ENCODE measurements at regions not wholly inside any gene's neighbourhood (a gene's known extent, or its start where the extent isn't known, plus 50 kb on each side); places are given as distances from the start of the nearest gene placed in this dataset.

DNA sequence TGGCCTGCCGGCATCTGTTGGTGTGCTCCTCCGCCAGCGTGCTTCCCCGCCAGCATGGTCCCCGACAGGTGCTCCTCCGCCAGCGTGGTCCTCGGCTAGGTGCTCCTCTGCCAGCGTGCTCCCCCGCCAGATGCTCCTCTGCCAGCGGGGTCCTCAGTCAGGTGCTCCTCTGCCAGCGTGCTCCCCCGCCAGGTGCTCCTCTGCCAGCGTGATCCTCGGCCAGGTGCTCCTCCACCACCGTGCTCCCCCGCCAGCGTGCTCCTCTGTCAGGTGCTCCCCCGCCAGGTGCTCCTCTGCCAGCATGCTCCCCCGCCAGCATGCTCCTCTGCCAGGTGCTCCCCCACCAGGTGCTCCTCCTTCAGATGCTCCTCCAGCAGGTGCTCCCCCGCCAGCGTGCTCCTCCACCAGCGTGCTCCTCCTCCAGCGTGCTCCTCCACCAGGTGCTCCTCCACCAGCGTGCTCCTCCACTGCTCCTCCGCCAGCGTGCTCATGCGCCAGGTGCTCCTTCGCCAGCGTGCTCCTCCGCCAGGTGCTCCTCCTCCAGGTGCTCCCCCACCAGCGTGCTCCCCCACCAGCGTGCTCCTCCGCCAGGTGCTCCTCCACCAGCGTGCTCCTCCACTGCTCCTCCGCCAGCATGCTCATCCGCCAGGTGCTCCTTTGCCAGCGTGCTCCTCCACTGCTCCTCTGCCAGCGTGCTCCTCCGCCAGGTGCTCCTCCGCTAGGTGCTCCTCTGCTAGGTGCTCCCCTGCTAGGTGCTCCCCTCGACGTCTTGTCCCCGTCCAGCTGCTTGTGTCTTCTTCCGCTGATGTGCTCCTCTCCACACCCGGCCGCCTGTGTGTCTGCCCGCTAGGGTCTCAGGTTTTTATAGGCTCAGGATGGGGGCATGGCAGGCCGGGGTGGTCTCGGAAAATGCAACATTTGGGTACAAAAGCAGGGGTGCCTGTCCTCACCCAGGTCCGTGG is 223.0 kb downstream of the NRIP1 start:
- Histone ChIP-seq H3K4me1 (ENCODE audit: low read depth, poor library complexity, severe bottlenecking) (no peaks in the 10 kb centered on the region), H3K79me2 (ENCODE audit: insufficient read depth, low read depth) (no peaks in the 10 kb centered on the region), H3K27ac (no peak overlapping the region), H2AFZ (ENCODE audit: low read depth) (no peak overlapping the region), H3K27me3 (ENCODE audit: insufficient read depth, low read depth) (no peaks in the 10 kb centered on the region), H3K36me3 (ENCODE audit: insufficient read depth) (no peaks in the 10 kb centered on the region), H3K4me3 (IDR thresholded peaks at IDR 0.05; ENCODE audit: insufficient read depth, low read depth, low read length) (no peak overlapping the region), H3K9ac (no peak overlapping the region), H4K20me1 (ENCODE audit: insufficient read depth) (no peaks in the 10 kb centered on the region), H3K4me2 (no peak overlapping the region)
- TF ChIP-seq, protein P1, sequence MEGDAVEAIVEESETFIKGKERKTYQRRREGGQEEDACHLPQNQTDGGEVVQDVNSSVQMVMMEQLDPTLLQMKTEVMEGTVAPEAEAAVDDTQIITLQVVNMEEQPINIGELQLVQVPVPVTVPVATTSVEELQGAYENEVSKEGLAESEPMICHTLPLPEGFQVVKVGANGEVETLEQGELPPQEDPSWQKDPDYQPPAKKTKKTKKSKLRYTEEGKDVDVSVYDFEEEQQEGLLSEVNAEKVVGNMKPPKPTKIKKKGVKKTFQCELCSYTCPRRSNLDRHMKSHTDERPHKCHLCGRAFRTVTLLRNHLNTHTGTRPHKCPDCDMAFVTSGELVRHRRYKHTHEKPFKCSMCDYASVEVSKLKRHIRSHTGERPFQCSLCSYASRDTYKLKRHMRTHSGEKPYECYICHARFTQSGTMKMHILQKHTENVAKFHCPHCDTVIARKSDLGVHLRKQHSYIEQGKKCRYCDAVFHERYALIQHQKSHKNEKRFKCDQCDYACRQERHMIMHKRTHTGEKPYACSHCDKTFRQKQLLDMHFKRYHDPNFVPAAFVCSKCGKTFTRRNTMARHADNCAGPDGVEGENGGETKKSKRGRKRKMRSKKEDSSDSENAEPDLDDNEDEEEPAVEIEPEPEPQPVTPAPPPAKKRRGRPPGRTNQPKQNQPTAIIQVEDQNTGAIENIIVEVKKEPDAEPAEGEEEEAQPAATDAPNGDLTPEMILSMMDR (conservative IDR thresholded peaks at IDR 0.05; ENCODE audit: low read depth, low read length), result no peak

DNA sequence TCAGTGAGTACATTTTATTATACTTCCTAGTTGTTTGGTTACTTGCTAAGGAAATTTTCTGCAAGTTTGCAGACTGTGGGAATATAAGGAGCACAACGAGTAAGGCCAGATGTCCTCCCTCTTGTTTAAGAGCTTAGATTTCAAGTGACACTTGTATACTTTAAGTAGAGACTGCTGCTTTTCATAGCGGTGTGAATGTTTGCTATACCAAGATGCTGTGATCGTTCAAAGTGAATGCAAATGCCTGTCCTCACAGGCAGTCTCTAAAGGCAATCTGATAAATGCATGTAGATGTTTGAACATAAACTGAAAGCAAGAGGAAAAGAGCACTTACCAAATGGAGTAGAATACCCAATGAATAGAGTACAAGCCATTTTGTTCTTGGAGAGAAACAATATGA is 226.4 kb downstream of the NRIP1 start:
- H3K27ac ChIP-seq, result no peak overlapping the region
- H4K20me1 ChIP-seq (ENCODE audit: insufficient read depth), result no peaks in the 10 kb centered on the region
- no peaks in the 10 kb centered on the region for H3K27me3 ChIP-seq (ENCODE audit: insufficient read depth, low read depth)
- no peaks in the 10 kb centered on the region for H3K79me2 ChIP-seq (ENCODE audit: insufficient read depth, low read depth)
- no peak overlapping the region for H3K9ac ChIP-seq
- H3K4me3 ChIP-seq (IDR thresholded peaks at IDR 0.05; ENCODE audit: insufficient read depth, low read depth, low read length), result no peak overlapping the region
- no peak overlapping the region for H3K4me2 ChIP-seq
- H3K4me1 ChIP-seq (ENCODE audit: low read depth, poor library complexity, severe bottlenecking), result no peaks in the 10 kb centered on the region
- no peaks in the 10 kb centered on the region for H3K36me3 ChIP-seq (ENCODE audit: insufficient read depth)
- no peak overlapping the region for H2AFZ ChIP-seq (ENCODE audit: low read depth)
- TF ChIP-seq, protein P1 (conservative IDR thresholded peaks at IDR 0.05; ENCODE audit: low read depth, low read length), result no peak

DNA sequence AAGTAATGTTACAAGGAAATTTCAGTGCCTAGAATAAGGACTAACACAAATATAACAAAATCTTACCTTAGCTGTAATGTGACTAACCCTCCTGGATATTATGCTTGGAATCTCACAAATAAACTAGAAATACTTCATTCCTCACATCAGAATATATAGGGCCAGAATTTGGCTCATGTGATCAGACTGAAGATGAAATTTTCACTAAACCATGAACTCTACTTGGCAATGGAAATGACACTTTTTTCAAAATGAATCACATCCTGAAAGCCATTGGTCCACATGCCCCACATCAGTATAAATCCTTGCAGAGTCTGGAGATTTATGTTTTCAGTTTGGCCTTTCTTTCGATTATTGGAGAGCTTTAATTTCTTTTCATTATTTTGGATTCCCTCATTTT is 227.8 kb downstream of the NRIP1 start:
- Histone ChIP-seq H3K27me3 (ENCODE audit: insufficient read depth, low read depth) (no peaks in the 10 kb centered on the region), H3K79me2 (ENCODE audit: insufficient read depth, low read depth) (no peaks in the 10 kb centered on the region), H4K20me1 (ENCODE audit: insufficient read depth) (no peaks in the 10 kb centered on the region), H3K27ac (no peak overlapping the region), H3K4me2 (no peak overlapping the region), H3K4me1 (ENCODE audit: low read depth, poor library complexity, severe bottlenecking) (no peaks in the 10 kb centered on the region), H2AFZ (ENCODE audit: low read depth) (no peak overlapping the region), H3K36me3 (ENCODE audit: insufficient read depth) (no peaks in the 10 kb centered on the region), H3K9ac (no peak overlapping the region), H3K4me3 (IDR thresholded peaks at IDR 0.05; ENCODE audit: insufficient read depth, low read depth, low read length) (no peak overlapping the region)
- TF ChIP-seq, protein P1 (conservative IDR thresholded peaks at IDR 0.05; ENCODE audit: low read depth, low read length), result no peak

DNA sequence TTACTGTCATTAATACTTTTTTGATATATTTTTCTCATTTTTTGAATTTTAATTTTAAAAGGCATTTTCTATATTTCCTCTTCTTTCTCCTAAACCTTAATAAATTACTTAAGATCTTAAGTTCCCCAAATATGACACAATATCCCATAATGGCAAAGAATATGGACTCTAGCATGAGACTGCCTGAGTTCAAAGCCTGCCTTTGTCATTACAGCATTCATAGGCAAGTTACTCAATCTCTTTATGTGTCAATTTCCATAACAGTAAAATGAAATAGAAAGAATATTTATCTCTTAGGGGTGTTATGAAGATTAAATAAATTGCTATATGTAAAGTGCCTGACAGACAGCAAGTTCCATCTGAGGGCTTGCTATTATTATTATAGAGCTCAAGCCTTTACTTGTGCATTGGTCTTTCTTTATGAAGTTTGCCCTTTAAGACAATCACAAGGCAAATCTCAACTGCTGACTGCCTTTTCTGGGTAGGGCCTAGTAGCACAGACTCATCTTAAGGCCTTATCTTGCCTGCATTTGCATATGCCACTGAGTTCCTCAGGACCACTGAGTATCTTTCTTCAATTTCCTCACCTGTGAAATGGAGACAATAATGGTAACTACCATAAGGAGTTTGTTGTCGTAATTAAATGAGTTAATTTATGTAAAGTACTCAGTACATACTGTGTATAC is 231.0 kb downstream of the NRIP1 start:
- no peaks in the 10 kb centered on the region for H3K27me3 ChIP-seq (ENCODE audit: insufficient read depth, low read depth)
- TF ChIP-seq, protein P1 (conservative IDR thresholded peaks at IDR 0.05; ENCODE audit: low read depth, low read length), result no peak
- no peak overlapping the region for H3K27ac ChIP-seq
- H3K36me3 ChIP-seq (ENCODE audit: insufficient read depth), result no peaks in the 10 kb centered on the region
- no peaks in the 10 kb centered on the region for H4K20me1 ChIP-seq (ENCODE audit: insufficient read depth)
- no peaks in the 10 kb centered on the region for H3K79me2 ChIP-seq (ENCODE audit: insufficient read depth, low read depth)
- H2AFZ ChIP-seq (ENCODE audit: low read depth), result no peak overlapping the region
- H3K4me2 ChIP-seq, result no peak overlapping the region
- H3K4me3 ChIP-seq (IDR thresholded peaks at IDR 0.05; ENCODE audit: insufficient read depth, low read depth, low read length), result no peak overlapping the region
- H3K9ac ChIP-seq, result no peak overlapping the region
- no peaks in the 10 kb centered on the region for H3K4me1 ChIP-seq (ENCODE audit: low read depth, poor library complexity, severe bottlenecking)
